Spinal cord (tissue), 9 donors: ENCODE measurements at regions not wholly inside any gene's neighbourhood (a gene's known extent, or its start where the extent isn't known, plus 50 kb on each side); places are given as distances from the start of the nearest gene placed in this dataset.
"Not testable (repeated sequence)": the region's sequence is repeated elsewhere in the genome, so short reads cannot be mapped to it uniquely, and the experiment has no call there.

Experiments
- DNase-seq, 6 donors: peaks; one replicate each; pipeline versions ENCODE4 v3.0.0 to v3.0.0-alpha.2; 2013 to 2015; ENCODE audit warnings: low spot score in 6 of 6, low read depth in 4 of 6
- H3K27ac ChIP-seq: one replicate; pipeline ENCODE4 v1.5.1; 2013; ENCODE audit warnings: low read depth, low read length, control low read depth
- H3K27me3 ChIP-seq: one replicate; pipeline ENCODE4 v1.6.1; 2013; ENCODE audit warnings: low read length; ENCODE audit not compliant: control insufficient read depth, insufficient read depth
- H3K36me3 ChIP-seq: one replicate; pipeline ENCODE4 v1.6.1; 2013; ENCODE audit warnings: low read length; ENCODE audit not compliant: control insufficient read depth, insufficient read depth
- H3K4me1 ChIP-seq: one replicate; pipeline ENCODE4 v1.6.1; 2013; ENCODE audit warnings: low read length; ENCODE audit not compliant: control insufficient read depth, insufficient read depth
- H3K4me3 ChIP-seq: one replicate; pipeline ENCODE4 v1.5.1; 2013; ENCODE audit warnings: low read depth, low read length, control low read depth
- H3K9me3 ChIP-seq: one replicate; pipeline ENCODE4 v1.6.1; 2013; ENCODE audit warnings: low read length; ENCODE audit not compliant: control insufficient read depth, insufficient read depth
- WGBS: methylation state at CpG from one replicate; pipeline ENCODE4 v1.1.5; 2013; ENCODE audit warnings: missing lambda C conversion rate; ENCODE audit not compliant: insufficient coverage; 5-methylcytosine and 5-hydroxymethylcytosine counted together
- donor health status: healthy.

DNA sequence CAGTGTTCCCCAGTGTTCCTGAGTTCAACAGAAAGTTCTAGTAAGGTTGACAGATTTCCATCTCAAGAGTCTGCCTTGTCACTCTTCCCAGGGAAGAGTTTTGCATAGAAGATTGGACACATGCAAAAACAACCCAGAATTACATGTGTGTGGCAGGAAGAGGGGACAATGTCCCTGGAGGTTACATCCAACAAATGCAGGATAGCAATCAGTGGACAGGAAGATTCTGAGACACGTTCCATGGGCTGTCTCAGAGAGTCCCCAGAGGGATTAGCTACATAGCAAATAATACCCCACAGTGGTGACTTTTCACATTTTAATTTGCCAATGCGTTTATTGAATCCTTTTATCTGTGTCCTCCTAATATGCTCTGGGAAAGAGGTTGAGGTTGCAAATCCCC, 321.1 kb upstream of the SPATA31A3 start:
- not testable (repeated sequence) for DNase-seq, H3K27ac ChIP-seq, H3K27me3 ChIP-seq, H3K36me3 ChIP-seq, H3K4me3 ChIP-seq, H3K9me3 ChIP-seq, H3K4me1 ChIP-seq
- WGBS, result no CpG with 5 or more reads among the region's 2 CpGs

DNA sequence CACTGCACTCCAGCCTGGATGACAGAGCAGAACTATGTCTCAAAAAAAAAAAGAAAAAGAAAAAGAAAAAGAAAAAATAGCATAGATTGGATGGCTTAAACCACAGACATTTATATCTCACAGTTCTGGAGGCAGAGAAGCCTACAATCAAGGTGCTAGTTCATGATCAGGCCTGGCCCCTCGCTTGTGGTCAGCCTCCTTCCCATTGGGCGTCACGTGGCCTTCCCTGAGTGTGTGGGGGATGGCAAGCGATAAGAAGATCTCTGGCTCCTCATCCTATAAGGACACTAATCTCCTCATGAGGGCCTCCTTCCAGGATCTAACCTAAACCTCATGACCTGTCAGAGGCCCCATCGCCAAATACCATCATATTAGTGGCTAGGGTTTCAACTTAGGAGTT, 320.2 kb upstream of the SPATA31A3 start:
- not testable (repeated sequence) for H3K9me3 ChIP-seq, H3K27me3 ChIP-seq, H3K27ac ChIP-seq, H3K4me3 ChIP-seq, H3K36me3 ChIP-seq, H3K4me1 ChIP-seq, DNase-seq
- no CpG with 5 or more reads among the region's 5 CpGs for WGBS

DNA sequence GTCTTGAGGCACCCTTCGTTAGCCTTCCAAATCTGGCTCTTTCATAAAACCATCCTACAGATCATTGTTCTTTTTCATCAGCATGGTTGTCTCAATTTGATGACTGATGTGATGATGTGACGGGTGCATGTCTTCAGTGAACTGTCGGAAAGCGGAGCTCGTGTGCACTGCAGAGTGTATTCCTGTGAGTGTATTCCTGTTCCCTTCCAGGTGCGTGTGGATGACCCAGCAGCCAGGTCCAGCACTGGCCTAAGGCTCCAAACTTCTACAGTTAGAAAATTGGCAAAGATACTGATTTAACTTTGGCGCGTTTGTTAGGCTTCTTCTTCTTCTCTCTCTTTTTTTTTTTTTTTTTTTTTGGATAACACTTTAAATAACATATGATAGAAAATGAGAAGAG, 314.8 kb upstream of the SPATA31A3 start:
- WGBS, result no CpG with 5 or more reads among the region's 8 CpGs
- not testable (repeated sequence) for H3K9me3 ChIP-seq, DNase-seq, H3K27ac ChIP-seq, H3K4me1 ChIP-seq, H3K27me3 ChIP-seq, H3K4me3 ChIP-seq, H3K36me3 ChIP-seq

DNA sequence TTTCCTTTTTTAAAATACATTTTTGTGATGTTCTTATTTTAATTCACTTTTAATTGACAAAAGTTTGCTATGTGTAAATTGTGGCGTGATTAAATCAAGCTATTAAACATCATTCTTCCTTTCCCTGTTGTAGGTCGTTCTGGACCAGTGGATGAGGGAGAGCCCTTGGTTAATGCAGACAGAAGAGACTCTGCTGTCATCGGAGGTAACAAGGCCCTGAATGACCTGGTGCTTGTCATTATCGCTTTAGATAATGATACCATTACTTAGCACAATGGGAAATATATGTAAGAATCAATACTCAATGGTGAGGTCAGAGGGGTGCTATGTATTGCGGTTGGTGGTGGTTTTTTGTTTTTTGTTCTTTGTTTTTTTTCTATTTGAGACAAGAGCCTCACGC, 296.4 kb upstream of the SPATA31A3 start:
- WGBS, result no CpG with 5 or more reads among the region's 6 CpGs
- not testable (repeated sequence) for H3K27me3 ChIP-seq, H3K4me1 ChIP-seq

DNA sequence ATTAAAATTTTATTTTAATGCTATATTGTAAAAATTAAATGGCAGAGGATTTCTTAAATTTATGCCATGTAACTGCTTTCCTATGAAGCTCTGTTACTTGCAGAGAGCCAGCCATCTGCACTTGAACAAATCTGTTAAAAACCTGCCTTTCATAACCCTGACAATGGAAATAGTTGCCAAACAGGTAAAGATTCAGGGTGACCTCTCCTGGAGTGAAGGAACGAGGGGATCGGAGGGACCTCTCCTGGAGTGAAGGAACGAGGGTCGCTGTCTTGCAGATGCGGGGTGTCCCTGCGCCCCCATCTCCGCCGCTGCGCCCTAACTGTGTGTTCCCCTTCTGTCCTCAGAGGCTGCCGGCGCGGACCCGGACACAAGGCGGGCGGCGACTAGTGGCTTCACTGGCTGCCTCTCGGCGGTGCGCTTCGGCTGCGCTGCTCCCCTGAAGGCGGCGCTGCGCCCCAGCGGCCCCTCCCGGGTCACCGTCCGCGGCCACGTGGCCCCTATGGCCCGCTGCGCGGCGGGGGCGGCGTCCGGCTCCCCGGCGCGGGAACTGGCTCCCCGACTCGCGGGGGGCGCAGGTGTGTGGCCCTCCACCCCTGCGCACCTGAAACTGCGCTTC, 295.9 kb upstream of the SPATA31A3 start:
- H3K27me3 ChIP-seq, H3K4me1 ChIP-seq, H3K27ac ChIP-seq, H3K4me3 ChIP-seq, DNase-seq, H3K36me3 ChIP-seq, H3K9me3 ChIP-seq: not testable (repeated sequence)
- no CpG with 5 or more reads among the region's 46 CpGs for WGBS

More for the DNA sequence above, 296.4 kb upstream of the SPATA31A3 start:
- not testable (repeated sequence) for H3K36me3 ChIP-seq, H3K27ac ChIP-seq, H3K4me3 ChIP-seq, H3K9me3 ChIP-seq, DNase-seq

DNA sequence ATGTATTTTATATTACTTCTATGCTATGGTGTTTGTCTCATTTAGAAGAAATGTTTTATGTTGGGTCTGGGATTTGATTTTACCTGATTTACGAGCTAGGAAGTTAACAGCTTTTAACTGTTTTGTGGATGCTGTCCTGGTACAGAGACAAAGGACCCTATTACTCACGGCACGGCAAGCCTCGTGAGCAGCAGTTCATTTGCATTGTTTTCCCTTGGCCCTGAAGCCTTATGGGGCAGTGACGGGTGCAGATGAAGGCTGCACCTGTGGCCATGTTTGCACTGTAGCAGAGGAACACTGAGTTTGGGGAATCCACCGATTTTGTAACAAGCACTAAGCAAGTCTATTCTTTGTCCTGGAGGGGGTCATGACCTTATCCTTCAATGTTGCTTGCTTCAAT, 291.9 kb upstream of the SPATA31A3 start:
- not testable (repeated sequence) for DNase-seq, H3K4me1 ChIP-seq, H3K27ac ChIP-seq, H3K36me3 ChIP-seq, H3K9me3 ChIP-seq, H3K27me3 ChIP-seq, H3K4me3 ChIP-seq
- WGBS, result no CpG with 5 or more reads among the region's 6 CpGs

DNA sequence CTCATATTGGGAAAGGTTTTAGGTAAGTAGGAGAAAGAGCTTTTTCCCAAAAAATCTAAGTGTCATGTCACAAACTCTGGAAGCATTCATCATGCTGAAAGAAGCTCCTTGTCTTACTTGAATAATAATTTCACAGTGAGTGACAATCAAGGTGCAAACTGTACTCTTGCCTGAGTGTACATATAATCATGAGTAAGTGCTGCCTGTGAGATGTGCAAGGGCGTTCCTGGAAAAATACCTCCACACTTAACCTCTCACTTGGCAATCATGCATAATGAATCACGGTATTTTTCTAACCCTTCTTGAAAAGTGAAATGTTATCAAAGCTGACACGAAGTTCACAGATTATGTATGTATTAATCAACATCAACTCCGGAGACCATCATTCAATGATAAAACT, 289.2 kb upstream of the SPATA31A3 start:
- no CpG with 5 or more reads among the region's 4 CpGs for WGBS
- not testable (repeated sequence) for H3K9me3 ChIP-seq, H3K4me1 ChIP-seq, H3K27ac ChIP-seq, H3K27me3 ChIP-seq, DNase-seq, H3K4me3 ChIP-seq, H3K36me3 ChIP-seq

DNA sequence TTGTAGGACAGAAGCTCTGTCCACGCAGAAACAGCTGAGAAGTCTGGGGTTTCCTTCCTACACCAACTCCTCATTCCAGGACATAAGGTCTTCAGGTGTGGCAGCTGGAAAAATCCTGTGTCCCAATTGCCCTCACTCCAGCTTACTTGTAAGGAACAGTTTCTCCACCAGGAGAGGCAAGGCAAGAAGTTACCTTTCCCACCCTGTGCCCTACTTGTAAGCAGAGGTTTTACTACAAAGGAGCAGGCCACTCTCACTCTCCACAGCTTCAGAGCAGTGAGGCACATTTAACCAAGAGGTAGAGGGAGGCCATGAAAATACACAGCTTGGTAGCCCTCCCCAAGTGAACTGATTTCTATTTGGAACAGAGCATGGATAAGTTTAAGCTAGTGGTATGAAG, 277.3 kb upstream of the SPATA31A3 start:
- not testable (repeated sequence) for H3K4me1 ChIP-seq, H3K27ac ChIP-seq, H3K9me3 ChIP-seq, H3K36me3 ChIP-seq, H3K27me3 ChIP-seq, DNase-seq, H3K4me3 ChIP-seq
- no CpG with 5 or more reads among the region's 1 CpG for WGBS

DNA sequence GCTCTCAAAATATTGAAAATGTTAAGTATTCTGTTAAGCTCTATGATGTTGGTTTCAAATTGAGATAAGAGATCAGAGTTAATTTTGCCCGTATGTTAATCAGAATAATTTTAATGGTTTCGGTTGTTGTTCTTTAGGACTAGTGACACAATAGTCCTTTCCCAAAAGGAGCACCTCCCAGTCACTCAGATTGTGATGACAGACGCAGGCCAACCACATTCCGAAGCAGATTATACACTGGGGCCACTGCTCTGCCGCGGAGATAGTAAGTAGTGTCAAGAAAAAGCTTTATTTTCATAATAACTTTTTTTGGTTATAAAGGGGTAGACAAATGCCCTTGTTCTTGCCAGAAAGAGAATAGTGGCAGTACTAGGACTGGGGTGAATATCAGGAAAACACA, 265.5 kb upstream of the SPATA31A3 start:
- H3K4me1 ChIP-seq, DNase-seq, H3K36me3 ChIP-seq, H3K4me3 ChIP-seq, H3K9me3 ChIP-seq, H3K27me3 ChIP-seq, H3K27ac ChIP-seq: not testable (repeated sequence)
- no CpG with 5 or more reads among the region's 6 CpGs for WGBS

DNA sequence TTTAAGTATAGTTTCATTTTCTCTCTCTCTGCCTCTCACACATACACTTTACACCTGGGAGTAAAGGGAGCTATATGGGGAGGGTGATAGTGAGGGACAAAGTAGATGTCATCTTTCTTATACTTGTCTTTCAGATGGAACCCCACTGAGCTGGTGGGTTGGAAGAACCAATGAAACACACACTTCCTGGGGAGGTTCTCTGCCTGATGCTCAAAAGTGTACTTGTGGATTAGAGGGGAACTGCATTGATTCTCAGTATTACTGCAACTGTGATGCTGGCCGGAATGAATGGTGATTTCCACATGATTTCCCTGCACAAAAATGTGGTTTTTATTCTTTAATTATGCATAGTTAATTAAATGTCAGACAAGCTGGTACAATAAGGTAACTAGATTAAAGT, 256.6 kb upstream of the SPATA31A3 start:
- not testable (repeated sequence) for H3K4me3 ChIP-seq, H3K9me3 ChIP-seq, DNase-seq, H3K36me3 ChIP-seq, H3K4me1 ChIP-seq, H3K27ac ChIP-seq, H3K27me3 ChIP-seq
- no CpG with 5 or more reads among the region's 1 CpG for WGBS
